ENCODE measurements at regions not wholly inside any gene's neighbourhood (a gene's known extent, or its start where the extent isn't known, plus 50 kb on each side); places are given as distances from the start of the nearest gene placed in this dataset.
A peak's percentile ranks its signal among the peaks of the same experiment; 100 is the strongest.

DNA sequence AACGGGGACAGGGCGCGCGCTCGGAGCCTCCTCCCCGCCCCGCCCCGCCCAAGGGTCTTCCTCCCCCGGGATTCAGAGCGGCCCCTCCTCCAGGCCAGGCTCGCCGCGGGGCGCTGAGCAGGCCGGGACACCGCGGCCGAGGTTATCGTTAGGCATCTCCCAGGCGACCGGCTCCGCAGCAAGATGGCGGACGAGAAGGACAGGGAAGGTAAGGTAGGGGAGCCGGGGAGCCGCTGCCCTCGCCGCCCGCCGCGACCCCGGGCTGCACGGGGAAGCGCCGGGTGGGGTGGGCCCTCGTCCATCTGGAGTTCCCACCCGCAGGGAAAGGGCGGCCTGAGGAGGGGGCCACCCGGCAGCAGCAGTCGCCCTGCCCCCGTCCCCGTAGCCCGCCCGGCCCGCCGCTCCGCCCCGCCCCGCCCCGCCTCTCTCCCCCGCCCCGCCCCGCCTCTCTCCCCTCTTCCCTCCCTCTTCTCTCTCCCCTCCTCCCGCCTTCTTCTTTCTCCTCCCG is 105.9 kb upstream of the HNRNPU start:
- peak; percentile 61 to 75 for DNase-seq

GRCh38 chr1:244969355-244970235 is 105.3 kb upstream of the HNRNPU start:
- DNase-seq, result peak; percentile 82 to 93

GRCh38 chr1:244968881-244969280 is 104.5 kb upstream of the HNRNPU start:
- no peak for DNase-seq

- no peak for DNase-seq
These were observed 104.1 kb upstream of the HNRNPU start for GRCh38 chr1:244968471-244968871.

DNA sequence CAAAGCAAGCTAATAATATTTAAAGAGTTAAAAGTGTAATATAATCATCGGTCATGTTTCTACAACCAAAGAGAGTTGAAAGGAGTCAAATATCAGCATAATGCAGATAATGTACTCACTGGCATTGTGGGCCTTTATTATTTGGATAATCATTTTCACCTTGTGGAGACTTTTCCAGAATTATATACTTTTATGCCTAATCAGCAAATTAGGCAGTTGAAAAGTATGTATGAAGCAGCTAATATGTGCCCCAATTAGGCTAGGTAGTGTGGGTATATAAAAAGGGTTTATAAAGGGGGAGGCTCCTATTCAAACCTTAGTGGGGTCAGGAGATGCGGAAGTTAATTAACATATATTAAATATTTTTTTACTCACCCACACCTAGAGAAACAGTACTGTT is 102.8 kb upstream of the HNRNPU start:
- no peak for DNase-seq

DNA sequence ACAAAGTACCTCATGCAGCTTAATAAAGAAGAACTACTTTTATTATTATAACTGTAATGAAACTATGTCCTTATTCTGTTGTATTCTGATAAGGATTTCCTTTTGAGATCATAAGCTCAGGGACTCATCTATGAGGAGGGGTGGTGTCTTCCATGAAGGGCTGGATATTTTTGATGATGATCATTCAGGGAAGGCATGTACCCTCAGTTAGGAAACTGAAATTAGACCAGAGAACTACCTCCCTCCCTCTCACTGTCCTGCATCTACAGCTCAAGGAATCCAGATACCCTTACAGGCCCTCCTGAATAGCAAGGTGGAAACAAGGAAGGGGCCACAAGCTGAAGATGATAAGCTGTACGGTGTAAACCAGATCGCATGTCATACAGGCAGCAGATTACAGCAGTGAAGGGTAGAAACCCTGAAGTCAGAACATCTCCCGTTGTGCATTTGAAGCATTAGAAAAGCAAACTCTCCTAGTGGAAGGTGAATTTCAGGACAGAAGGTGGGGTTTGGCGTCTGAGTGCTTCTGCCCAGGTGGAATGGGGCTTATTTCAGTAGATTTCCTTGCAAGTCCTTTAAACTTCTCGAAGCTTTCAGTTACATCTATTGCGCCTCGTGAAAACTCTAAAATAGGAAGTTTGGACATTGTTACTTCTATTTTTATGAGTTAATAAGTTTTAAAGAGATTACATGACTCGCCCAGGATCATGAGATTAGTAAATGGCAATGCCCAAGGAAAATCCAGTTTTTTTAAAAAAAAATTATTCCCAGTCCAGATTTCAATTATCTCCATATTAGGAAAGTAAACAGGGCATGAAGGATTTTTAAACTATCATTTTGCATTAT is 101.1 kb upstream of the HNRNPU start:
- peak in 1 of 2 donors; percentile 52 for DNase-seq

- no peak for DNase-seq
These were observed 100.0 kb upstream of the HNRNPU start for GRCh38 chr1:244964112-244964971.

DNA sequence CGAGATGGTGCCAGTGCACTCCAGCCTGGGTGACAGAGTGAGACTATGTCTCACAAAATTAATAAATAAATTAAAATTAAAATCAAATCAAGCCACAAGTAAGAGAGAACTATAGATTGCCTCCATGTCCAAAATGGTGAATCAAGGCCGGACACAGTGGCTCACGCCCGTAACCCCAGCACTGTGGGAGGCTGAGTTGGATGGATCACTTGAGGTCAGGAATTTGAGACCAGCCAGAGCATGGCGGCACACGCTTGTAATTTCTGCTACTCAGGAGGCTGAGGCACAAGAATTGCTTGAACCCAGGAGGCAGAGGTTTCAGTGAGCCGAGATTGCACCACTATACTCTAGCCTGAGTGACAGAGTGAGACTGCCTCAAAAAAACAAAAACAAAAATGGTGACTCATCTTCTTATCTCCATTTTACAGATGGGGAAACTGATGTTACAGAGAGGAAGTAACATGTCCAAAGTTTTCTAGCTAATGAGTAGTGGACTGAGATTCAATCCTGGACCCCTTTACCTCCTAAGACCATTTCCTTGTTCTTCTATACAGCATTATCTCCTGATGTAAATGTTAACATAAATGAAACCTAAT is 99.0 kb upstream of the HNRNPU start:
- DNase-seq, result peak in 1 of 2 donors; percentile 35

DNA sequence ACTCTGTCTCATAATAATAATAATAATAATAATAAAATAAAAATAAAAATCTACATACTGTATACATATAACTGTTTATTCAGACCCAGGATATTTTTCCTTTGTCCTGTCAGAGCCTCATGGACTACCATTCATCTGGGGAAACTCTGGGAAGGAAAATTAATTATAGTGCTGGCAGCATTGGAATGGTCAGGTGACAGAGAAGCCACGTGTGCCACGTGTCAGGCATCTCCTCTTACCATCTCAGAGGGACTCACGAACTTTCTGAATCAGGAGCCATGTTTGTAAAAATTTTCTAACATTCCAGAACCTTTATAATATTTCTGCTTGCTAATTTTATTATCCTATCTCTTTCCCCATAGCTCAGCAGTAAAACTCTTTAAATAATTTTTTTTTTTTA is 97.8 kb upstream of the HNRNPU start:
- DNase-seq, result no peak

DNA sequence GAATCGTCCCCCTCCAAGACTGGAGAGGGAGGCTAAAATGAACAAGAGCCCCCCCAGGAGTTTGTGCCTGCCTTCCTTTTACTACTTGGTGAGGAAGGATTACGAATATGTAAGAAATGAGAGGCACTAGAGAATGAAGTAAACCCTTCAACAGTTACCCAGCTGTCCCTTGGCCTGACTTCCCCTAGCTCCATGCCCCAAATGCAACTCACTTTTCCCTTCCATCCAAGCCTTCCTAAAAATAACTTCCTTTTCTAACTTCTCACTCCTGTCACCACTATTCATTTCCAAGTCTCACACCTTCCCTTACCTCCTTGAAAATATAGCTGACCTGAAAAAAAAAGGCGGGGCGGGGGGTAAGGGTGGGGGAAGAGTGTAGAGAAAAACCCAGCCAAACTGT is 96.6 kb upstream of the HNRNPU start:
- no peak for DNase-seq

- DNase-seq, result no peak
These were observed 94.2 kb upstream of the HNRNPU start for GRCh38 chr1:244958593-244958992.

DNA sequence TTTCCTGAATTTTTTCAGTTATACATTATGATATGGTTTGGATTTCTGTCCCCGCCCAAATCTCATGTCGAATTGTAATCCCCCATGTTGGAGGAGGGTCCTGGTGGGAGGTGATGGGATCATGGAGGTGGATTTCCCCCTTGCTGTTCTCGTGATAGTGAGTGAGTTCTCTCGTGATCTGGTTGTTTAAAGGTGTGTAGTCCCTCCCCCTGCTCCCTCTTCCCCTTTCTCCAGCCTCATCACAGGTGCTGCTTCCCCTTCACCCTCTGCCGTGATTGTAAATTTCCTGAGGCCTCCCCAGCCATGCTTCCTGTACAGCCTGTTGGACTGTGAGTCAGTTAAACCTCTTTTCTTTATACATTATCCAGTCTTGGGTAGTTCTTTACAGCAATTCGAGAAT is 93.2 kb upstream of the HNRNPU start:
- no peak for DNase-seq

- DNase-seq, result no peak
These were observed 92.8 kb upstream of the HNRNPU start for GRCh38 chr1:244957122-244957521.

GRCh38 chr1:244955661-244956060 is 91.3 kb upstream of the HNRNPU start:
- no peak for DNase-seq

DNA sequence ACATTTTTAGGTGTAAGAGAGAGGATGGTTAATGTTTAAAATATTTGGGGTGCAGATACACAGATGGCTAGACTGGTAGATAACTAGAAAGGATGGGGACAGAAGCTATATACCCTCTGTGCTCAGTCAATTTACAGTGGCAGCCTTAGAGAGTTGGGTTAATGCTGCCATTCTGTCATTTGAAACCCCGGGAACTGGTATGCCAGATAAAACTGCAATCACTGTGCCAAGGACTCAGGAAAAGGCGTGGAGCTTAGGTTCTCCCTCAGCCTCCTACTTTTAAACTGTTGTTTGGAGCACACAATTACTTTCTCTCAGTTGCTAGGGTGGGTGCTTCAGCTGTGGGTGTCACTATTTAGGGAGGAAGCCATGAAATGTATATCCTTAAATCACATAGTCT is 90.0 kb upstream of the HNRNPU start:
- no peak for DNase-seq

DNA sequence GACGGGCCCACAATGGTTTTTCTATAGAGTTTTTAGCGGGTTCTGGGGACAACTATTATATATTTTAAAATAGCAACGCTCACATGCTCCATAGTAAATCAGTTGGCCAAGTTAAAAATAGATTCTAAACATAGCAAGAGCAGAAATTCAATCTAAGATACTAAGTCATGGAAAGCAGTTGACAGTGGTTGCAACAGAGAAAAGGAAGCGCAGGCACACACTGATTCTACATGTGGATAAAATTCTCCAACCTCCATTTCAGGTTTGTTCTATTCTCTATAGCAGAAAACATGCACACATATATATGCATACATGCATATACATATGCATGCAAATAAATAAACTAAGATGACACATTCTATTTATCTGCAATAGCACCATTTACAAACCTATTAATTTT is 89.6 kb upstream of the HNRNPU start:
- DNase-seq, result no peak

- DNase-seq, result no peak
These were observed 88.6 kb upstream of the HNRNPU start for GRCh38 chr1:244952940-244953339.

- no peak for DNase-seq
These were observed 88.1 kb upstream of the HNRNPU start for GRCh38 chr1:244952280-244952933.

GRCh38 chr1:244948416-244948815 is 84.1 kb upstream of the HNRNPU start:
- no peak for DNase-seq

DNA sequence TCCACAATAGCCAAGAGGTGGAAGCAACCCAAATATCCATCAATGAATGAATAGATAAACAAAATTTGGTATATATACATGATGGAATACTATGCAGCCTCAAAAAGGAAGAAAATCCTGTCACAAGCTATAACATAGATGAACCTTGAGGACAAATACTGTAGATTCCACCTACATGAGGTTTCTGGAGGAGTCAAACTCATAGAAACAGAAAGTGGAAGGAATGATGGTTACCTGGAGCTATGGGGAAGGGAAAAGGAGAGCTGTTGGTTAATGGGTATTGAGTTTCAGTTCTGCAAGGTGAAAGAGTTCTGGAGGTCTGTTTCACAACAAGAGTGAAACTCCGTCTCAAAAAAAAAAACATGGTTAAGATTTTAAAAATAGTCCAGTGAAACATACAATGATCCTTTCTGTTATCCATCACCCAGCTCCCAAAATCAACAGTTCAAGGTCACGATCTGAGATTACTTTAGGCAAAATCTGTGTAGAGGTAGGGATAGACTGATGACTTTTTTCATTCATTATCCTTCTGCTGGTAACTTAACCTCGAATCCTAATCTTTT is 80.8 kb upstream of the HNRNPU start:
- no peak for DNase-seq

DNA sequence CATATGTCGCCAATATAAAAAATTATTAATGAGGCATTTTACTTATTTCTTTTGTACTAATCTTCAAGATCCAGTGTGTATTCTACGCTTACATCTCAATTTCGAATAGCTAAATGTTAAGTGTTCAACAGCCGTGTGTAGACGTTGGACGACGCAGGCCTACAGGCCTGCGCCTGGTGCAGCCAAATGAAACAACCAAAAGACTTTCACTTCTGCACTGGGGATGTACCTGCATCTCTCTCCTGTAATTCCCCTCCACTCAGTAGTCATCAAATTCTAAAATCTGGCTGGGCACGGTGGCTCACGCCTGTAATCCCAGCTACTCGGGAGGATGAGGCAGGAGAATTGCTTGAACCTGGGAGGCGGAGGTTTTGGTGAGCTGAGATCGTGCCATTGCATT is 76.8 kb upstream of the HNRNPU start:
- DNase-seq, result no peak

Data from inflammatory macrophage (primary cell).